GM19193 (cell line): ENCODE measurements at regions not wholly inside any gene's neighbourhood (a gene's known extent, or its start where the extent isn't known, plus 50 kb on each side); places are given as distances from the start of the nearest gene placed in this dataset.

Experiments used
- POLR2A ChIP-seq: IDR thresholded peaks from 4 replicates; pipeline ENCODE4 v1.6.1; 2011; ENCODE audit not compliant: insufficient read depth, insufficient read length; ENCODE audit errors: extremely low read depth

DNA sequence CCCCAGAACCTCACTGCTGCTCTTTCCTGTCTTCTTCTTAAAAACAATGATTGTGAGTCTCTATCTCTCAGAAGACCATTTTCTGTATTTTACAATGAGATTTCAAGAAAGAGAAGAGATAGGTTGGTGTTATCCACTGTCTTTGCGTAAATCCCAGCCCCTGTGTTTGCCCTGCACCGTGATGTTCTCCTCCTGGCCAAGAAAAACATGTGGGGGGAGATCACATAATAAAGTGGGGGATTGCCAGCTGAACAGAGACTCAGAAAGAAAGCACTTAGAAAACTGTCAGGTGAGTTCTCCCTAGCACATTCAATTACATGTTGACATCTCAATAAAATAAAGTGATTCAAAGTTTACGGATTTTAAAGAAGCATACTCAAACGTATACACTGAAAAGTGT lies 105.0 kb upstream of the PITRM1 start:
- TF ChIP-seq POLR2A, result no peak

DNA sequence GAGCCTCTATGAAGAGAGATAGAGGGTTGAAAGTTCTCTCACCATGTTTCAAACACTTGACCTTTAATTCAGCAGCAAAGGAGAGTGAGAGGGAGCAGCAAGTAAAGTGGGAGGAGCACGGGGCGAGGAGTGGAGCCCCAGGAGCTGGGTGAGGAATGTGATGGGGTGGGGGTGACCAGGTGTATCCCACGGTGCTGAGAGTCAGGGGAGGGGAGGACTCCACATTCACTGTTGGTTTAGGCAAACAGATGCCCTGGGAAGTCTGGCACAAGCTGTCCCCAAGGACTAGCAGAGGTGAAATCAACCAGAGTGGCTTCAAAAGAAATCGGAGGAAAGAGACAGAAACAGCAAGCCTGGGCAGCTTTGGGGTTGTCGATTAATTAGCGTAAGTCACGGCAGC lies 101.8 kb upstream of the PITRM1 start:
- no peak for TF ChIP-seq POLR2A

DNA sequence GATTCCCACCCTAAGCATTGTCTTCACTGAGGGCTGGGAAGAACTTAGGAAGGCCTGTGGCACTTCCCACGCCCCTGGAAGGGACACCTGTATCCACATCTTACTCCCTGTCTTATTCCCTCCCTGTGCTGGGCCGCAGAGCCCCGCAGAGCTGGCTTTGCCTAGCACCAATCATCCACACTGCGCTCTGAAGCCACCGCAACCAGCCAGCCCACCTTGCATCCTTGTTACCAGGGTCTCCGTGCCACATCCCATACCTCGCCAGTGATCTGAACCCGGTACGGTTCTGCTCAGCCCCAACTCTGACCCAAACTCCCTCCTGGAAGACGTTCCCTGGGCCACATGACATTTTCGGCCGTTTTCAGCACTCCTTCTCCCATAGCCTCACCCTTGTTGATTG lies 101.4 kb upstream of the PITRM1 start:
- no peak for TF ChIP-seq POLR2A

DNA sequence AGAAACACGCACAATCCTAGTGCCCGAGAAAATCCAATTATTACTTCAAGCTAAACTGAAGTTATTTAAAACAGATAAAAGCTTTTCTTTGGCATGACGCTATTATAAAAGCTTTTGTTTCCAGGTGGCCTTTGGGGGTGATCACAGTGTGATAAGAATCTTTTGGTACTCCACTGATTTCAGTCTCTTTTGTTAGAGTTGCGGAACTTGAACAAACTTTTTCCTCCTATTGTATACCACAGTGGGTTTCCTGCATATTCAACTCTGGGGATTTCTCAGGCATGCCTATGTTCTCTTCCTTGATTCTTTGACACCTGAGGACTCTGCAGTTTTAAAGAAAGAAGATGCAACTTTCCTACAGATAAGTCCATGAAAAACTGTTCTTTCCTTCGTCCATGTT lies 99.7 kb upstream of the PITRM1 start:
- TF ChIP-seq POLR2A, result no peak

DNA sequence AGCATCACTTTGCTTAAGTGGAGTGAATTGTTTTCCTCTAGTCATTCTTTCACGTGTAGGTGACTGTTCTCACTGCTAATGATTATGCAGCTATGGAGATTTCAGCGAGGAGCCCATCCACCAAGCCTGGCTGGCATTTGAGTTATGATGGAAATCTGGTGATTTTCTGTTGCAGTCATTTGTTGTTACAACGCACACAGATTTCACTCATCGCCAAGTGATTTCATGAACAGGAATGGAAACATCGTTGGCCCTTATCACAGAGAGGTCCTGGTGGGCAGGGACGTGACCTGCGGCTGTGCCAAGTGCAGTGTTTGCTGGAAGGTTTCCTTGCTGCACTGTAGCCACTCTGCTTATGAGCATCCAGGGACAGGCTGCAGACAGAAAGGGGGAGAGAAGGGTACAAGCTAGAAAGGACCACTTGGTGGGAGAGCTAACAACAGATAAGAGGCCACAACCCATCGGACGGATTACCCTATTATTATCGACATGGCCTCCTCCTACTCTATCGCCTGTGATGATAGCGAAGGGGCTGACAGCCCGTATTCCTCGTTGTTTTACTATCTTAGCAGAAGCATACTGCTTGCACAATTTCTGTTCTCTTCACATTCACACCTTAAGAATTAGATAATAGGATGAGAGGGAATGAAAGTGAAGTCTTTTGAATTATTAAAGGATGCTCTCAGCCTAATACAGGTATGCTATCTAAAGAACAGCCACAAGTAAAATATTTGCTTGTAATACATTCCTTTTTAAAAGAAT lies 99.0 kb upstream of the PITRM1 start:
- no peak for TF ChIP-seq POLR2A

DNA sequence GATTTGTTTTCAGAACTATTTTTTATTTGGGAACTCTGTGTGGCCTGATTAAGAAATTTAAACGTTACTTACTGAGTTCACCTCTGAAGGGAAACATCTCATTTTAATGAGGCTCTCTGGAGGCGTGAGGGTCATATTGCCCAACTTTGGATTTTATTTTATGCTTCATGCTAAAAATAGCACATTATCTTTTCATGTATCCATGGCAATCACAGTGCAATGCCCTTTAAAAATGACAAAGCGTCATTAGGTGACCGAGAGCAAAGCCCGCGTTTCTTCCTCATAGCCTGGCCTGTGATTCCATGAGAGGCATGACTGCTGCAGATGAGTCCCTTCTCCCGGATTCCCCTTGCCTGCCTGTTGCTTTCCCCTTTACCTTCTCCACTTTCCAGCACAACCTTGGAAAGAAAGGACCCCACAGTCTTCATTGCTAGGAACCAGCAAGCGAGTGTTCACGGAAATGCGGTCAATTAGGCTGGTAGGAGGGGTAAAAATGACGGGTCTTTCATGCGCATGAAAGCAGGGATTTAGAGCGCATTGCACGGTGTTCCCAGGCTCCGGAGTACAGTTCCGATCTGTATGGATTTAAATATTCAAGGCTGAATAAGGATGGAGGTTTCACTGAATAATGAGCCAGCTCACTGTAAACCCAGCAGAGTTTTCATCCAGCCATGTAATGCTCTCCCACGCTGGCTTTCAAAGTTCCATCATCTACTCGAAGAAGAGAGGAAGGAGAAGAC lies 98.2 kb upstream of the PITRM1 start:
- TF ChIP-seq POLR2A, result no peak

DNA sequence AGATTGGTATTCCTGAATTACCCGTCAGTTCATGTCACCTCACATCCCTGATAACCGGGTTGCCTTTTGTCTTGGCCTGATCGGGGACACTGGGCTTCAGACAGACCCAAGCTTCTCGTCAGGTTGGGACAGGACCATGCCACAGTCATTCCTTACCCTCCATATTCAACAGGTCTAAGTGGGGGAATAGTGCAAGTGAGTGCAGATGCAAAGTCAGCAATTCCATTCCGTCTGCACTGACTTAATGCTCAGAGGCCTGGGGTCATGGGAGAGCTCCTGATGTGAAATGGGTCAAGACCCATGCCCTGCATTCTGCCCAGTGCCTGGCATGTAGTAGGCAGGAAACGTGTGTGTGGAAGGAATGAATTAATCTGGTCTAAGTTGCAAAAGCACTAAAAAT lies 95.4 kb upstream of the PITRM1 start:
- no peak for TF ChIP-seq POLR2A

DNA sequence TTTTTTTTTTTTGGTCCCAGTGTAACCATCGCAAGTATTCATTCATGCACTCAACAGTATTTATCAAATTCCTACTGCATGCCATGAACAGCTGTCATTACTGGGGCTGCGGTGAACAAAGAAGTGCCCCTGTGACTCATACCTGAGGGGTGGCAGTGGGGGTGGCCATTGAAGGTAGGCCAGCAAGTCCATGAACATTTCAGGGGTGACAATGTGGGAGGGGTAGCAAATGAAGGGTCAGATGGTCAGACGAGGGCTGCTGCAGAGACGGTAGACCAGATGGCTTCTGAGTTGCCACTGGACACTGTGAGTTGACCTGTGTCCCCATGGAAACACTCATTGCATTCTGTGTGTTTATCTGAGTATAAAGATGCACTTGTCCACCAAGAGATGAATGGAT lies 92.5 kb upstream of the PITRM1 start:
- no peak for TF ChIP-seq POLR2A

DNA sequence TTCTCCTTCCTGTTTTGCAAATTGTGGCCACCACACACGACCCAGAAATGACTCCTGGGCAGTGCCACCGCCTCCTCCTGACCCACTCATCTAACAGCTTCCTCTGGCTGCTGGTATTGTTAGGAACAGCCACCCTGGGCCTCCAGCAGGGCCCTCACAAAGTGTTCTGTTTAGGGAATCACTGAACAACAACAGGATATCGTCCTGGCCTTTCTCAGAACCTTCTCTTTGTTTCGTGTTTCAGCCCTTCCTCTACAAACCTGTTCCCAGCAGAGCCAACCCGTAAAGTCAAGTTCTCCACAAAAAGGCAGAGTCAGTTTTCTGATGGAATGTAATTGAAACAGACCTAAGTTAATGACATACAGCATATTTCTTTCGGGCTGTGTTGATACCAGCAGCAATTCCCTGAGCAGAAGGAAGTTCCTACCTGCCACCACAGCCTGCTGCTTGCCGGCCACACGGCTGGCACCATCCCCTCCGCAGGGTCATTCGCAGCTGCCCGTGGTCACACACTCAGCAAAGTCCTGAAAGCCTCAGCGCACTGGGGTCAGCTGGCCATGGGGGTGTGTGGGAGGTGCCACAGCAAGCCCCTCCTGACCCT lies 91.7 kb upstream of the PITRM1 start:
- no peak for TF ChIP-seq POLR2A

DNA sequence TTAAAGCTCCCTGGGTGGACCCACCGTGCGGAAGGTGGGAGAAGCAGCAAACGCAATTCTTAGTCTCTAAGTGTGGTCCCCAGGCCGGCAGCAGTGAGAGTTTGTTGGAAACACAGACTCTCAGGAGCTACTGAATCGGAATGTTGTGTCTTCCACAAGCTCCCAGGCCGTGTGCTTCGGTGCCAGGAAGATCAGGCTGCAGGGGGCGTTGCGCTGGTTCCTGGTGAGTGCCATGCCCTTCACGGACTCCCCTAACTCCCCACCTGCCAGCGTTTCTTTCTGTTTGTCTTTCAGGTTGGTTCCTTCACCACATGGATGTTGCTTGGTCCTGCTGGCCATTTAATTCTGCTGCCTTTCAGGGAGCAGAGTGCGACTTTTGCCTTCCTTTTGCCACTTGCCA lies 91.2 kb upstream of the PITRM1 start:
- no peak for TF ChIP-seq POLR2A

DNA sequence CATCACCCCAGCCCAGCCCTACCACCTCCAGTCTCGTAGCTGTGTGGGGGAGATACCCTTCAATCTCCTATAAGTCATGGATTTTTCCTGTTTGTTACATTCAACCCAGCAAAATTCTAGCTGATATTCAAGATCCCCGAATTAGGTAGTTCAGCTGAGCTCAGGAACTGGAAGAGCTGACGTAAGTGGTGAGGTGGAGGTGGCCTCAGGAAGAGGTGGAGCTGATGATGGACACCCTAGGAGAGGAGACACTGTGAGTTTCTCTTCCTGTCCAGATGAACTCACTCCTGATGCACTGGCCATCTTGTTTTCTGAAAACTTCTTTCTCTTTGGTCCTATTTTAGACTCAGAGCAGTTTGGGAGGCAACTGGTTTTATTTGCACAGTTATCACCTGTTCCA lies 90.5 kb upstream of the PITRM1 start:
- TF ChIP-seq POLR2A, result no peak

DNA sequence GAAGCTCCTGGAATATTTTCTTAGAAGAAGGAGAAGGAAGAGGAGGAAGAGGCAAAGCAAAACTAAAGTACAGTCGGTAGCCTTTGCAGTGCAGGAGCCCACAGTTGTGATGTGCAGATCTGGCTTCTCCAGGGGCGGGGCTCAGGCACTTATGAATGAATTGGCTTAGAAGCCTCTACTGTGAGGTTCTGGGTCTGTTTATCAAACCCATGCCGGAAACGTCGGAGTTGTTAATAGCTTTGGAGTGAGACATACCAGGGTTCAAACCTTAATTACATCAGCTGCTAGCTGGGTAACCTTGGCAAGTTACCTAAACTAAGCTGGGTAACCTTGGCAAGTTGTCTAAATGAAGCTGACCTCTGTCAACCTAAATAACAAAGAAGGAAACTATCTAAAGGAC lies 89.3 kb upstream of the PITRM1 start:
- no peak for TF ChIP-seq POLR2A

DNA sequence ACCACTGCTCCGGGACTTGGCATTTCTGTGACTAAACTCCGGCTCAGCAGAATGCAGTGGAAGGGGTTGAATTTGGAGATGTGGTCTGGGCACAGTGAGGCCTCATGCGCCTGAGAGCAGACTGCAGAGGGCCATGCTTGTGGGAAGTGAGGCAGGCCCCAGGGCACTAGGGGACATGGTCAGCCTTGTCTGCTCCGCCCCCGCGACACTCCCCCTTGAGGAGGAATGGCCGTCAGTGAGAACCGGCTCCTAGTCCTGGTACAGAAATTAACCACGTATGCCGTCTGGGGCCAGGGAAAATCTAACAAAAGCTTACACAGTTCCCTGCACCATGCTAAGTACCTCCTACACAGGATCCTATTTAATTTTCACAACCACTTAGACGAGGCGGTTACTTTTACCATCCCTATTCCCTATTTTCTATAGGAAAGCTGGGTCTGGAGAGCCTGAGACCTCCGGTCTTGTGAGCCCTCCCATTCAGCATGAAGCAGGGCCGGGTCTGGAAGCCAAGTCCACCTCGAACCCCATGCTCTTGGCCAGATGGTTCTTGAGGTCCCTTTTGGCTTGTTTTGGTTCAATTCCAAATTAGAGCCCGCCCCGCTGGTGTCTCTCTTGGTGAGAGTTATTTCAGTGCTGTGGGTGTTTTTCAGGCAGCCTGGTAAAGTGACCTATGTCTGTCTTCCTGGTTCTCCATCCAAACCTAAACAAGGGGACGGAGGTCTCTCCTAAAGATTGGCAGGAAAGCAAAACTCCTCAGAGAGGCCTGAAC lies 87.7 kb upstream of the PITRM1 start:
- TF ChIP-seq POLR2A, result no peak

DNA sequence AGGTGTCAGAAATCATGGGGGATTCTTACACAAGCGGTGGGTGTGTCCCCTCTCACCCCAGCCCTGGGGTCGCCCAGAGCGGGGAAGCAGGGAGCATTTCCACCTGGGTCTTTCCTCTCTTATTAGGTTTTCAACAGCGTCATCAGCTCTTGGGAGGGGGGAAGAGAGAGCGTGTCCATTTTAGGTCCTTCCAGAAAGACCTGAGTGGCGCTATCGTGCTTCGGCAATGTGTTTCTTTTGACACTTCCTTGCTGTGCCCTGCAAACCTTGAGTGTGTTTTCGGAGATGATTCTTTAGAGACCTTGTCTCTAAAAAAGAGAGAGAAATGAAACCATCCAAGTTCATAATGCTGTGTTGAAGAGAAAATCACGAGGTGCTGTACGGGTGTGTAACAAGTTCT lies 86.9 kb upstream of the PITRM1 start:
- no peak for TF ChIP-seq POLR2A

DNA sequence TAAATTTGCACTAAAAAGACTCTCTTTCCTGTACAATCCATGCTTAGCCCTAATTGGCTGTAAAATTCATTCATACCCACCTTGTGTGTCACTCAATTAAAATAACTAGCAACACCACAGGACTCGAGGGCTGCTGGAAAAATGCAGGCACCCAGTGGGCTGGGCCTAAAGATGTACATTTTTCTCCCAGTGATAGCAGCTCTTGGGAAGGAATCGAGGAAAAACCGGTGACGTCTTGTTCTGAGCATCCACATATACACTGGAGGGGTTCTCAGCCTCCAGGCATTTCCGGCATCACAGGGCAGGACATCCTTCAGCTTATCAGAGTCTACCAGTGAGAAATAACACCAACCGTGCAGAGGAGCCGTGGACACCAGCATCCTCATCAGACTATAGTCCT lies 85.8 kb upstream of the PITRM1 start:
- TF ChIP-seq POLR2A, result no peak
